SU-DHL-6 (cell line): ENCODE measurements at regions not wholly inside any gene's neighbourhood (a gene's known extent, or its start where the extent isn't known, plus 50 kb on each side); places are given as distances from the start of the nearest gene placed in this dataset.

ENCODE experiments used
- CTCF ChIP-seq: fragments of 200-600 bp; sonication (generic); IDR thresholded peaks from one replicate; pipeline ENCODE4 v1.5.1; 2017; ENCODE audit warnings: antibody characterized with exemption, mild to moderate bottlenecking, low read length, moderate library complexity; ENCODE audit not compliant: insufficient read depth, poor library complexity, severe bottlenecking
- EZH2phosphoT487 ChIP-seq: fragments of 200-600 bp; sonication (generic), shearing (Covaris generic); conservative IDR thresholded peaks from 2 replicates; pipeline ENCODE4 v1.6.1; 2018; ENCODE audit warnings: mild to moderate bottlenecking, antibody characterized with exemption, low read length, moderate library complexity, mixed read lengths

- TF ChIP-seq EZH2phosphoT487 (no peak), CTCF (no peak)
These were observed 178.2 kb downstream of the HDGFL1 start for GRCh38 chr6:22747571-22747970.
